Erythroblast (primary cell): ENCODE measurements at regions not wholly inside any gene's neighbourhood (a gene's known extent, or its start where the extent isn't known, plus 50 kb on each side); places are given as distances from the start of the nearest gene placed in this dataset.

ENCODE experiments used
- DNase-seq, 2 experiments: peaks; one replicate each; lab custom pipeline; 2025; lab: John Stamatoyannopoulos, UW
- GATA1 ChIP-seq: IDR thresholded peaks from 2 replicates; pipeline ENCODE4 v1.6.1; 2011; ENCODE audit warnings: low read depth, mild to moderate bottlenecking, control low read depth, low read length, moderate library complexity
- POLR2A ChIP-seq: IDR thresholded peaks from 2 replicates; pipeline ENCODE4 v1.6.1; 2011; ENCODE audit warnings: mild to moderate bottlenecking, low read length

- TF ChIP-seq POLR2A (no peak), GATA1 (no peak)
- DNase-seq, result no peak
Measured at GRCh38 chr1:2861988-2862813, 60.7 kb upstream of the TTC34 start.

DNA sequence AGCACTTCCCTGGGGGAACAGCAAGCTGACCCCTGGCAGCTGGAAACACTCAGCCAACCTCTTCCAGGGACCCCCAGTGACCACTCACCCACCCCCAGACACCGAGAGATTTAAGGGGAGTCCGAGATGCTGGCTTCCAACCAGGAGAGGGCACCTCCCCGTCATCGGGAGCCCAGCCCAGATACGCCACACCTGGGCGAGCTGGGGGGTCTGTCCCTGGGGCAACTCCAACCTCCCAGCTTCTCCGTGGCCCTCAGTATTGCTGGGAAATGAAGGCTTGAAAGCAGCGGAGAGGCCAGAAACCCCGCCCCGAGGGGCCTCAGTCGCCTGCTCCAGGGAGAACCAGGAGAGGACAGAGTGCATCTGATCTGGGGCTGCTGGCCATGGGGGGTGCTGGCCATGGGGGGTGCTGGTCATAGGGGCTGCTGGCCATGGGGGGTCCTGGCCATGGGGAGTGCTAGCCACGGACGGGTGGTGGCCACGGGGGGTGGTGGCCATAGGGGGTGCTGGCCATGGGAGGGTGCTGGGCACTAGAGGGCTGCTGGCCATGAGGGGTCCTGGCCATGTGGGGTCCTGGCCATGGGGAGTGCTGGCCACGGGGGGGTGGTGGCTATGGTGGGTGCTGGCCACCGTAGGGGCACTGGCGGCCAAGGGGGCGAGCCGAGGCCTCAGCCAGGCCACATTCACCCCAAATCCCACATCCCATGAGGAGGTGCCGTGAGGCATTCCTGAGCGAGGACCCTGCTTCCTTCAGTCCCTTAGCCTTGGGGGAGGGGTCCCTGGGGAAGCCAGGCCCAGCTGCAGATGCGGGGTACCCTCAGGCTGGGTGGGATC is 61.5 kb upstream of the TTC34 start:
- no peak for TF ChIP-seq GATA1
- no peak for TF ChIP-seq POLR2A
- DNase-seq, result no peak

DNA sequence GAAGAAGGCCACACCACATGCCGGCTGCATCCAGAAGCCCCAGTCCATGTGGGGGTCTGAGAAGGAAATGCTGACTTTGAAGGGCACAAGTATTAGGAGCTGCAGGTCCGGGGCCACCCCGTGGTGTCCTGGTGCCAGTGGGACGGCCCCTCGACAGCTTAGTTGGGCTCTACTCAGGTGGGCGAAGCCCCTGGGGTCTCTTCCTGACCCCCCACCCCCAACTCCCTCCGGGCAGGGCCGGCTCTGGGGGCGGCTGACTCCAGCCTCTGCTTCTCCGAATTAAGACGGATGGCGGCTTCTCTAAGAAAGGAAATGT is 62.1 kb upstream of the TTC34 start:
- TF ChIP-seq POLR2A (no peak), GATA1 (no peak)

GRCh38 chr1:2864203-2864905 is 62.9 kb upstream of the TTC34 start:
- DNase-seq, result no peak
- TF ChIP-seq POLR2A (no peak), GATA1 (no peak)

More for the DNA sequence above, 62.1 kb upstream of the TTC34 start:
- DNase-seq, result no peak

GRCh38 chr1:2865000-2865399 is 63.5 kb upstream of the TTC34 start:
- TF ChIP-seq GATA1, result no peak
- TF ChIP-seq POLR2A, result no peak
- DNase-seq, result no peak

DNA sequence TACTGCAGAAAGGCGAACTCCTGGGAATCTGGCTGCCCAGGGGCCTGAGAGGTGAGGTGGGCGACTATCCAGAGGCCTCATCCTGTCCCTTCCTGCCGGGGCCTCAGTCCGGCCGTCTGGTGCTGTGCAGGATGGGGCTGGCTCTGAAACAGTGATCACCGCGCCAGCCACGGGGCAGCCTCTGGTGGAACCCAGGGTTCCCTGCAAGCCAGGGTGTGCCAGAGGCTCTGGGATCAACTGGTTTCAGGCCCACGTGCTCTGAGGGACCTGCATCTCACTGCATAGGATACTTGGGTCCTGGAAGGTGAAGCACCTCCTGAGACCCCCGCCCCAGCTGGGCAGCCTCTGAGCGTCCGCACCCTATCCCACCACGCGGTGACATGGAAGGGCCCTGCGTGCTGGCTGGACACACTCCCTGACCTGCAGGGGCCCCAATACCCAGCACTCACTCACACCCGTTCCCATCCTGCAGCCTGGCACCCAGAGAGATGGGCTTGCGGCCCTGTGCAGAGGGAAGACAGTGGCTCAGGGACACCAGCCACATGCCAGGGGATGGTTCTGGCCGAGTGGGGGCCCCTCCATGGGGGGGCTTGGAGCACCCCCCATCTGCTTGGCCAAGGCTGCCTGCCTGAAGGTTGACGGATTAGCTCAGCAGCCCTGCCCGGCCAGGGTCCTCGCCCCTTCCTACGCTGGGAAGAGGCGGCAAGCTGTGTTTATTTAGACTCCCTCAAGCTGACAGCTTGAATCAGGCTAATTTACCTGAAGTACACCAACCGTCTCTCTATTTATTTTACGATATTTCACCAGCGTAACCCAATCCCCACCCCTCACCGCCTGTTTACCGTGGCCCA is 64.3 kb upstream of the TTC34 start:
- TF ChIP-seq GATA1 (no peak), POLR2A (no peak)
- no peak for DNase-seq

DNA sequence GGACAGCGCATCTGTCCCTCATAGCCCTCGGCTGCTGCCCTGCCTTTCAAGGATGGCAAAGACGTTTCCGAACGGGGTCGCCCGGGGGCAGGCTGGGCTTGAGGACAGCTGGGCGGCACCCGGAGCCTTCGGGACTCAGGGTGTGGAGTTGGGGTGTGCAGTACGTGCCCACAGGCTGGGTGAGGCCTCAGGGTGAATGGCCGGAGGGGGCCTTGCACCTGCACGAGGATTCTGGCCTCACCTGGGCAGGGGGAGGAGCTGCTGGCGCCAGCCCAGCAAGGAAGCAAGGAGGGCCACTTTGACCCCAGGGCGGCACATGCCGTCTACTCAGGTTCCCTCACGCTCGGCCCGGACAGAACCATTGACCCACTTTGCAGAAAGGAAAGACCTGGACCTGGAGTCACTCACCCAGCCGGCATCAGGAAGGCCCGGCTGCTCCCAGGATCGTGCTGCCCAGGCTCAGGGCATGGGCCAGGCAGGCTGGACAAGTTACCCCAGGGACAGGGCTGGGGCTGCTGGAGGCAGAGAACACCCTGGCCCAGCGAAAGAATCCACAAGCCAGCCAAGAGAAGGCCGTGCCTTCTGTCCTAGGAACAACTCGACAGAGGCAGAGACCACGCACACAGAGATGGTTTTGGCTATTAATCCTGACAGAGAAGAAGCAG is 65.1 kb upstream of the TTC34 start:
- DNase-seq, result no peak
- TF ChIP-seq POLR2A, result no peak
- no peak for TF ChIP-seq GATA1

DNA sequence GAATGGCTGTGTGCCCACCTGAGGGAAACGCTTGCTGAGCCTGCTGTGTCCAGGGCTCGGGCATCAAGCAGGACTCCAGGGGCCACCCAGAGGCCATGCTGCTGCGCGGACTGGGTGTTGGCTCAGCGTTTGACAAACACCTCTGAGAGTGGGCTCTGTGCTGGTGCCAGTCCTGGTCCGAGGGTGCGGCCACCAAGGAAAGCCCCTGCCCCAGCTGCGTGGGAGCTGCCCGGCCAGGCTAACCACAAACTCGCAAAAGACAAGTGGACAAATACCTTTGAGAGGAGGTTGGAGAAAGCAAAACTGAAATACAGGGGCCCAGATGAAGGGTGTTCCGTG is 65.6 kb upstream of the TTC34 start:
- DNase-seq, result no peak
- TF ChIP-seq POLR2A (no peak), GATA1 (no peak)

- no peak for DNase-seq
- TF ChIP-seq GATA1 (no peak), POLR2A (no peak)
Measured at GRCh38 chr1:2867861-2868260, 66.4 kb upstream of the TTC34 start.

DNA sequence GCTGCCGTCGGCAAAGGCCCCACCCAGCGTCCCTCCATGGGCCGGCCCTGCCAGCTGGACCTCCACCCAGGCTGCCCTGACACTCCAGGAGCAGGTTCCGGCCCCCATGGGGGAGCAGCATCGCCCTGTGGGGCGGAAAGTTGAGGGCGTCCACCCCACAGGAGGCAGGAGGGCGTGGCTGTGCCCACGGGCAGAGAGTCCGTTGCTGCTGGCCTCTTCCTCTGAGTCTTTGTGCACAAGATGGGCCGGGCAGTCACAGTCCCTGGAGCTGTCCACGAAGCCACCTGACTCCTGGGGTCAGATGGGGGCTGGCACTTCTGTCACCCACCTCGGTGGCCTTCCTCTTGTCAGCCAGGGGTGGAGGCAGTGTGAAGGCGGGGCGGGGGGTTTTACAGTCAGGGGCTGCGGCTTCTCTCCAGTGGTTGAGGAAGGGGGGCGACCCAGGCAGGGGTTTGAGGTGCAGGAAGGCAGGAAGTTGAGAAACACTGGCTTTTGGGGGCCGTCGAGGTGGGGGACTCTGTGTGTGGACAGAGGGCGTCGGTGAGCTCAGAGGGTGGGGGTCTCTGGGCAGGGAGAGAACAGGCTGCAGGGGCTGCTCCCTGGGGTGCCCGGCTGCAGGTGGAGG is 67.2 kb upstream of the TTC34 start:
- no peak for DNase-seq
- TF ChIP-seq POLR2A (no peak), GATA1 (no peak)

GRCh38 chr1:2871246-2871815 is 69.8 kb upstream of the TTC34 start:
- no peak for DNase-seq
- no peak for TF ChIP-seq POLR2A

- DNase-seq, result no peak
- no peak for TF ChIP-seq GATA1
- no peak for TF ChIP-seq POLR2A
Measured at GRCh38 chr1:2874207-2874606, 72.7 kb upstream of the TTC34 start.
